OCI-LY1 (cell line): ENCODE measurements at regions not wholly inside any gene's neighbourhood (a gene's known extent, or its start where the extent isn't known, plus 50 kb on each side); places are given as distances from the start of the nearest gene placed in this dataset.

ENCODE experiments used
- EZH2 ChIP-seq: fragments of 200-600 bp; sonication (generic), shearing (Covaris generic); IDR thresholded peaks from 2 replicates; pipeline ENCODE4 v1.8.0; 2017; ENCODE audit warnings: borderline replicate concordance, mixed run types, mild to moderate bottlenecking, antibody characterized with exemption, low read length, moderate library complexity, mixed read lengths
- TF ChIP-seq, protein P1 (sequence below): fragments of 200-600 bp; sonication (generic), shearing (Covaris generic); IDR thresholded peaks from 2 replicates; pipeline ENCODE4 v1.5.1; 2017; ENCODE audit warnings: mild to moderate bottlenecking, antibody characterized with exemption, low read length, moderate library complexity, mixed read lengths

DNA sequence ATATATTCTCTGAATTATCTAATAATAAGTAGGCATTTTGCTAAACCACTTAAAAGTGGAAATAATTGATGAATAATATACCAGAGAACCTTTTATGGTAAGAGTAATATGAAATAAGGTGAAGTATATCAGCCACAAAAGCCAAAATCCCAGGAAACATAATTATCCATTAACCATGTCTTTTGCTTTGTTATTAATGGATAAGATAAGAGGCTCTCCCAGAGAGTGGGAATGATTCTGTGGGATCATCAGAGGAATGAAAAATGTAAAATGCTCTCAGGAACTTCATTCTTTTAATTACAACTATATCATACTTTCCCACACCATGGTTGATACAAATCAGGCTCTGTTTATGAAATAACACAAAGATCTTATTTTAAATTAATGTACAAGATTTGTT is 391.7 kb upstream of the FZD8 start:
- TF ChIP-seq, protein P1, sequence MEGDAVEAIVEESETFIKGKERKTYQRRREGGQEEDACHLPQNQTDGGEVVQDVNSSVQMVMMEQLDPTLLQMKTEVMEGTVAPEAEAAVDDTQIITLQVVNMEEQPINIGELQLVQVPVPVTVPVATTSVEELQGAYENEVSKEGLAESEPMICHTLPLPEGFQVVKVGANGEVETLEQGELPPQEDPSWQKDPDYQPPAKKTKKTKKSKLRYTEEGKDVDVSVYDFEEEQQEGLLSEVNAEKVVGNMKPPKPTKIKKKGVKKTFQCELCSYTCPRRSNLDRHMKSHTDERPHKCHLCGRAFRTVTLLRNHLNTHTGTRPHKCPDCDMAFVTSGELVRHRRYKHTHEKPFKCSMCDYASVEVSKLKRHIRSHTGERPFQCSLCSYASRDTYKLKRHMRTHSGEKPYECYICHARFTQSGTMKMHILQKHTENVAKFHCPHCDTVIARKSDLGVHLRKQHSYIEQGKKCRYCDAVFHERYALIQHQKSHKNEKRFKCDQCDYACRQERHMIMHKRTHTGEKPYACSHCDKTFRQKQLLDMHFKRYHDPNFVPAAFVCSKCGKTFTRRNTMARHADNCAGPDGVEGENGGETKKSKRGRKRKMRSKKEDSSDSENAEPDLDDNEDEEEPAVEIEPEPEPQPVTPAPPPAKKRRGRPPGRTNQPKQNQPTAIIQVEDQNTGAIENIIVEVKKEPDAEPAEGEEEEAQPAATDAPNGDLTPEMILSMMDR = no peak
- TF ChIP-seq EZH2 = no peak
